Hematopoietic multipotent progenitor cell (in vitro differentiated cells): ENCODE measurements at regions not wholly inside any gene's neighbourhood (a gene's known extent, or its start where the extent isn't known, plus 50 kb on each side); places are given as distances from the start of the nearest gene placed in this dataset.

Experiments
- DNase-seq, 3 donors: peaks; one replicate each; pipeline ENCODE4 v3.0.0-alpha.2; 2011 to 2015; ENCODE audit warnings: low read depth in 2 of 3, low spot score in 2 of 3

DNA sequence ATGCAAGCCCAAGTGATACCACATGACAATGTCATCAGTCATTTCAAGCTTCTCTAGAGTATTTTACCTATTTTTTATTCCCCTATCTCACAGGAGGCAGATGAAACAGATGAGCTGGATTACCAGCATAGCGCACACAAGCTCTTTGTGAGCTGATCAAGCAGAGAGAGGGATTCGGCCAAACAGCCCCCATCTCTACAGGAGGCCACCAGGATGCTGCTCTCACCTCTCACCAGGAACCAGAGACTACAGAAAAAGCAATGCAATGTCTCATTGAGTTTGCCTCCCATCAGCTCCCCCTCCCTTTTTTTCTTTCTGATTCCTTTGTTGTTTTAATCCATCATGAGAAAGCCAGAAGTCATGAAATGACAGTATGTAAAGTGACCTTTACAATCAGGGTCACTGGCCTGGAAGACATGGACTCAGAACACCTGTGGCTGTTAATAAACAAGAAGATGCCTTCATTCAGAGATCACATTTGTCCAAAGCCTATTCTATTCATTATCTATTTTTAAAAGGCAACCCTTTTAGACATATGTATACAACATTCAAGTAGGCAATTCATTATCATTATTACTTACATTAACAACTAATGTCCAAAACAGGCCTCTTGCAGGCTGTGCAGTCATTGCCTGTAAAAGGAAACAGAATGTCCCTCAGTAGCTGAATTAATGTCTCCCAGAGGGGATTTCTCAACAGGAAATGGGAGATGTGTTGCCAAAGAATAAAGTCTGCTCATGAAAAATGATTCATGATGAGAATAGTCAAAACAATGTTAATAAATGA is 656.6 kb downstream of the TBC1D4 start:
- no peak for DNase-seq

DNA sequence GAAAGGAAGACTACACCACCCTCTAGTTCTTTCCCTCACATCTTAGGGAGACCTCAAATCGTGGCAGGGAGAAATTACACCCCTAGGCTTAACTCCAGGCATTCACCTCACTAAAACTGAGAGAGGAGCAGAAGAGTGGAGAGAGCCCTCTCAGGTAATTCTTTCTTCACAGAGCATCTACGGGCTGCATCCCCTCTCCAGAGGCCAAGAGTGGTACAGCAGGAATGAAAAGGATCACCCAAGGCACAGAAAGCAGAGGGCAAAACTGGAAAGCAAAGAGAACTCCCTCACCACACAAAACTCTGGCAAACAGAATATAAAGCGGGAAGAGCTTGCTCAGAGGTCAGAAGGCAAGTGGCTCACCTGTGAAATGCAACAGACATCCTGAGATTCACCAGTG is 661.2 kb downstream of the TBC1D4 start:
- DNase-seq: no peak

DNA sequence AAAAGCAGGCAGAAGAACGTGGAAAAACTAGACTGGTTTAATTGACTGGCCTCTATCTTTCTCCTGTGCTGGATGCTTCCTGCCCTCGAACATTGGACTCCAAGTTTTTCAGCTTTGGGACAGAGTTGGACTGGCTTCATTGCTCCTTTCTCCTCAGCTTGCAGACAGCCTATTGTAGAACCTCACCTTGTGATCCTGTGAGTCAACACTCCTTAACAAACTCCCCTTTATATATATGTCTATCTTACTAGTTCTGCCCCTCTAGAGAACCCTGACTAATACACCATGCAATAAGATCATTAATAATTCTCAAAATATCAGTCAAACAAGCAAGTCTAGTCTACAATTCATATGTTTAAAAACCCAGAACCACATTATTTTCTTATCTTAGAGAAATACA is 662.4 kb downstream of the TBC1D4 start:
- no peak for DNase-seq

DNA sequence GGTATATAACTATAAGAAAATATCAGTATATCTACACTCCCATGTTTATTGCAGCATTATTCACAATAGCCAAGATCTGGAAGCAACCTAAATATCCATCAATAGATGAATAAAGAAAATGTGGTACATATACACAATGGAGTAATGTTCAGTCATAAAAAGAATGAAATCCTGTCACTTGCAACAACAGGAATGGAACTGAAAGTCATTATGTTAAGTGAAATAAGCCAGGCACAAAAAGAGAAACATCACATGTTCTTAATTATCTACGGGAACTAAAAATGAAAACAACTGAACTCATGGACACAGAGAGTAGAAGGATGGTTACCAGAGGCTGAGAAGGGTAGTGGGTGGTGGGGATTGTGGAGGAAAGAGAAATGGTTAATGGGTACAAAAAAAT is 665.2 kb downstream of the TBC1D4 start:
- no peak for DNase-seq

DNA sequence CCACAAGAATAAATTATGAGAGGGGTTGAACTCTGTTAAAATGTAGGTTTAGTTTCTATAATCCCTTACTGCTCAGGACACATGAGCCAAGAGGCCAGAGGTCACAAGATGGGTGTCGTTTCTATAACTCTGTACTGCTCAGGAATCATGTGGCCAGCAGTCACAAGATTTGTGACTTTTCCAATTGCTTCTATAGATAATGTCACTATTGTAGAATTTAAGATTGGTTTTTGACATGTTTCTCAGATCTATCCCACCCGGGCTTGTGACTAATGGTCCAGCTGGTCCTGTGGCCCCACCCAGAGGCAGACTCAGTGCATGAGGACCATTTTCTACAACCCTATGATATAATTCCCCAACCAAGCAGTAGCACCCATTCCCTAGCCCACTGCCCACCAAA is 662.0 kb upstream of the KLF12 start:
- DNase-seq: no peak

DNA sequence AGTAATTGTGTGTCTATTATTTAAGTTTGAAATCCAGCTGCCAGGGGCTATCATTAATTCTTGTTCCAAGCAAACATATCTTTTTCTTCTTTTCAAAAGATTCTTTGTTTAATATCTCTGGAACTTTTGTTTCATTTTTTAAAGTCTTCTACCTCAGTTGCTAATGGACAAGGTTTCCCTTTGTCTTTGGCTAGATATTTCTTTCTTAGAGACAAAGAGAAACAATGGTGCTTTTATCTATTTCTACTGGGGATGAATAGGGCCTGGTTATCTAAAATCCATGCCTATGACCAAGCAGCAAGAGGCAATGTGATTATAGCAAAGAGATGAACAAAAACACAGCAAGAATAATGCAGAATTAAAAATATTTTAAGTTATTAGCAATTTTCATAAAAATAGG is 661.3 kb upstream of the KLF12 start:
- DNase-seq: no peak

DNA sequence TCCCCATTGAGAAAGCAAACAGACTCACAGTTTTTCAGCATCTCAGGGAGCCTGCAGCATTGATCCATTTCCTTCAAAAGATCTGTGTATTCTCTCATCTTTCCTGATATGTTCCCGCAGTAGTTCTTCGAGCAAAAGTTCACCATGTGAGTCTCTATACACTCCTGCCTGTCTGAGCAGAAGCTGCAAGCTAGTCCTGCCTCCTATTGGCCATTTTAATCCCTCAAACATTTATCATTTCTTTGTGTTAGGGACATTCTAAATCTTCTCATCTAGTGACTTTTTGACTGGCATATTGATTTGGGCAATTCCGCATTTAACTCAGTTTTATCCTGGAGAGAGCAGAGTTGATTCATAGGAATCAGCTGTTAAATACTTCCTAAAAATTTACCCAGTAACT is 660.4 kb upstream of the KLF12 start:
- DNase-seq: no peak

DNA sequence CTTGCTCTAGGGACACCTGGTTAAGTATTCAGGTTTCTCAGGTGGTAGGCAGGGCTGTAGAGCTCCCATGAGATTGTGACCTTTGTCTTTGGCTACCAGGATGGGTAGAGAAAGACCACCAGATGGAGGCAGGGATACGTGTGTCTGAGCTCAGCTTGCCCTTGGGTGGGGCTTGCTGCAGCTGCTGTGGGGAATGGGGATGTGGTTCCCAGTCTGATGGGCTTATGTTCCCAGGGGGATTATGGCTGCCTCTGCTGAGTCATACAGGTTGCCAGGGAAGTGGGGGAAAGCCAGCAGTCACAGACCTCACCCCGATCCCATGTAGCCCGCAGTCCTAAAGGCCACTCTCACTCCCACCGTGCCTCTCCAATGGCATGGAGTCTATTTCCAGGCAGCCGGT is 659.9 kb upstream of the KLF12 start:
- DNase-seq: no peak

DNA sequence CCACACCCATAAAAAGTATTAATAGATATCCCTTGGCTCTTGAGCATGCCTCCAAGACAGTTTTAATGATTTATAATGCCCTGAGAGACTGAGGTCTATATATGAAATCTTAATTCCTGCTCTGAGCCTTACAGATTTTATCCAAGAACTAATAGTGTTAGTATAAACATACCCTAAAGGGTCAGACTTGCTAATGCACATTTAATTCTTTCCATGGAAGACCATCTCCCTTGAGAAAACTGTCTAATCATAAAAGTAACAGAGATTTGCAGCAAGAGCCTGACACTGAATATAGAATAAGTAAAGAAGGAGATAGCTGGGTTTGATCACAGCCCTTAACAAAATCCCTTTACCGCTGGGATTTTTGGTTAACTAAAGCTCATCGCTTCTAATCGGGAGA is 650.8 kb upstream of the KLF12 start:
- no peak for DNase-seq

DNA sequence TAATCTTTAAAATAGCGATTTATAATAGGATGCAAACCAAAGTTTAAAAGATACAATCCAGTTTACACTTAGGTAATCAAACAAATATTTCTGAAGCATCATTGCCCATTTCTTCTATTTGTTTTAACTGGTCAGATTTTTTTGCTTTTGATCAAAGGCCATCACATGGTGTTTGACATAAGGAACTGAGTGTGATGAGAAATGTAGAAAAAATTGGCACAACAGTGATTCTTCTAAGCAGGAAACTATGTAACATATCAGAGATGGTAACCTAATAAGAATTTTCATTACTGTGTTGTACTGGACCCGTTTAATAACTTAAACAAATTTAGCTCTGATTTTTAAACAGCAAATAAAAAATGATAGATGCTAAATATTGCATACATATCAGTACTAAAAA is 644.7 kb upstream of the KLF12 start:
- no peak for DNase-seq

DNA sequence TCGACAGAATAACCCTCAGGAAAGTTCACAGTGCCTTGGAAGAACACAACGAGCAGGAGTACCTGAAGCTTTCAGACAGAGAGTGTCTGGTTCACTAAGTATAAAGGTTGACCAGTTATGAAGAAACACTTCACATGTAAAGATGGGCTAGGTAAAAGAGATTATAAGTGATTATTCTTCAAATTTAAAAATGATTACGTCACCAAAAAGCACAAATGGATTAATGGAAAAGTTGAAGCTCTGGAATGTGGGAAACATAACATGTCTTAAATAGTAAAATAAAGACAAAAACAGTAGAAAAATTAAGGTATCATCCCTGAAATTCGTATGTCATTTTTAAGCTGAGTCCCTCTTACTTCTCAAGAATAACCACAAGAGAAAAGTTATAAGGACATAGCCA is 643.9 kb upstream of the KLF12 start:
- no peak for DNase-seq

DNA sequence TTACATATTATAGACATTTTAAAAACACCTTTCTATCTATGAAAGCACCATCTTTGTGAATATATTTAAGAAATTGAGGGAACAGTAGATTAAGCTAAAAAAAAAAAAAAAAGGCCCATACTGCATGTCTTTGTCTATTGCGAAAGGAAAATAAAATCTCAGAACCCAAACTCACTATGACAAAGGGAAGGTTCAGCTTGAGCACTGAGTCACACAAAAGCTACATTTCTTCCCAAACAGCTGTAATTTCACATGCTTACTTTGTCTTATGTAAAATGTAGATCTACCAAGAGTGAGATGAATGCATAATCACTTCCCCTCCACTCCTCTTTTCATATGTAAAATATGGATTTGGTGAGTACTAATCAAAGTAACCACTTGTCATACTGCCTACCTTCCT is 640.1 kb upstream of the KLF12 start:
- no peak for DNase-seq

DNA sequence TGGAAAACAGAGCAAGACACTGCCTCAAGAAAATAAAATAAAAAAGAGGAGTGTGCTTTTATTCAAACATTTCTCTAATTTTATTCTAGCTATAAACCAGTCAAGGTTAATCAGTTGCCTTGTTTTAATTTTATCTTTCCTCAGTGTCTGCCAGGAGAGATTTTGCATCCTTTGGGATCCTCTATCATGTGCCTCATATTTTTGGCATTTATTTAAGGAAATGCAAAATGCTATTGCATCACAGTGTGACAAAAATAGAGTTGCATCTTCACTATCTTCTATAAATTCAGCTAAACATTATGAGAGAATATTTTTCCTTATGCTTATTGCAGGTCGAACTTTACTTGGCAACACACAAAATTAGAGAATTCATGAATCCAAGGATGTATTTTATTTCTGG is 639.0 kb upstream of the KLF12 start:
- no peak for DNase-seq

DNA sequence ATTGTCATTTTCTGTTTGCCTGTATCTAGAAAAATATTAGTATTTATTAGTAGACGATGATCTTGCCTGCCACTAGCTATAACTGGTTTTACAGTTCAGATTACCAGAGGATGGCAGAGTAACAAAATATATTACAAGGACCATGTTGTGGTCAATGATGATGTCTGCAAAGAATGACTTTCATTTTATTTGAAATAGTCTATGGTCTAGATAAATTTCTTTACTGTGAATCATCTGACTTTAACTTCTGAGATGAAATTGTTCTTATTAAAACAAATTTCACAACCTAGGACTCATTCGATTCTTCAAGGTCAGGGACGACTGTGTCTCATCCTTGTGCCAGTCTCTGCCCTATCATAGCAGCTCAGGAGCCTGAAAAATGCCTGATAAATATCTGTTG is 637.8 kb upstream of the KLF12 start:
- DNase-seq: no peak

DNA sequence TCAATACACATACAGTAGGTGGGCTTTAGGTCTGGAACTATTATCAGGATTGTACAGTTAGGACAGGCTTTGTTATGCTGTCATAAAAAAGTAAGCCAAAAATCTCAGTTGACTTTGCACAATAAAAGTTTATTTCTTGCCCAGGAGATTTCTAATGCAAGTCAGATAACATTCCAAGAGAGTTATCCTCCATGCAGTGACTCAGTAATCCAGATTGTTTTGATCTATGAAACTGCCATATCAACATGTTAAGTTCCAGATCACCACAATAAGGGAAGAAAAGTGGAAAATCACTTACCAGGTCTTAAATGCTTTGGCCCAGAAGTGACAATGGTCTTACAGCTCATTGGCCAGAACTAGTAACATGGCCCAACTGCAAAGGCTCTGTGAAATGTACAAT is 636.2 kb upstream of the KLF12 start:
- no peak for DNase-seq

DNA sequence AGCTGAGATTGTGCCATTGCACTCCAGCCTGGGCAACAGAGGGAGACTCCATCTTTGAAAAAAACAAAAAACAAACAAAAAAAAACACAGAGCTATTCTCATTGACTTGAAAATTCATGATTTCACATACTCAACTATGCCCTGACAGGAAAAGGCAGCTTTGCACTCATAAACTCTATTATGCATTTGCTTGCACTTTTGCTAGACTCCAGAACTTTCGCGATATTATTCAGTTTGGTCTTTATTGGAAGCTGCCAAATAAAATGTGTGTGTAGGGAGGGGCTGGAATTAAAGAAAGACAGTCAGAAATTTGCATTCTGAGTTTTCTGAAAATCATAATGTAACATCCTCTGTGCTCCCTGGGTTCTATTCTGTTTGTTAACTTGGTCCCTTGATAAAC is 635.1 kb upstream of the KLF12 start:
- DNase-seq: no peak

DNA sequence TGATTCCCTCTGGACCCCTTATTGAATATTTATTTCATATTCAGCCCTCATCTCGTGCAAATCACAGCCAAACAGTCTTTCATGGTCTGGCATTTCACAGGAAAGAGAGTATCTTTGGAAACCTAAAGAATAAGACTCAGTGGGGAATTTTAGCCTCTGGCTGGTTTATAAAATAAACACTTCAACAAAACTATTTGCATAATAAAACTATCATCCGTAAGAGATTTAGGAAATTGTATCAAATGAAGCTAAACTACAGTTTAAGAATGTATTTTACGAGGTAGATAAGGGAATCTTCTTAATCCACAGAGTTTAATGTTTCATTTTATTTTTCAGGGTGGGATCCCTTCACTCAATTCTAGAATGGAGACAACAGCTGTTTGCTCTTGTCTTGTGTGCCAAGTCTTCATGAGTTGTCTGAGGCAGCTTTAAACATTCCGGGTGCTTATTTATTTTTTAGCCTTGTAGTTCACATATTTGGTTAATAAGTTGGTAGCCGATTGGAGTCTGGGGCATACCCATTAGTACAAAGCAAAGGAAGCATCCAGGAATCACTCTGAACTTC is 634.4 kb upstream of the KLF12 start:
- DNase-seq: no peak

DNA sequence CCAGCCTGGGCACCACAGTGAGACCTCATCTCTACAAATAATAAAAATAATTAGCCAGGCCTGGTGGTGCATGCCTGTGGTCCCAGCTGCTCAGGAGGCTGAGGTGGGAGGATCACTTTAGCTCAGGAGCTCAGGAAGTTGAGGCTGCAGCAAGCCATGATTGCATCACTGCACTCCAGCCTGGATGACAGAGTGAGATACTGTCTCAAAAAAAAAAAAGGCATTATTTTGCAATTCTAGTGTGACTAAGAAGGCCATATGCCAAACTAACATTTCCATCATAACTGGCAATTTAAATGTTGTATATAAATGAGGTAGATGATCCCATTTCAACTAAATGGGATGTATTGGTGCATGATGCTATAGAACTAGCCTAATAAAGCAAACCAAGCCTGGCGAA is 632.8 kb upstream of the KLF12 start:
- DNase-seq: no peak

DNA sequence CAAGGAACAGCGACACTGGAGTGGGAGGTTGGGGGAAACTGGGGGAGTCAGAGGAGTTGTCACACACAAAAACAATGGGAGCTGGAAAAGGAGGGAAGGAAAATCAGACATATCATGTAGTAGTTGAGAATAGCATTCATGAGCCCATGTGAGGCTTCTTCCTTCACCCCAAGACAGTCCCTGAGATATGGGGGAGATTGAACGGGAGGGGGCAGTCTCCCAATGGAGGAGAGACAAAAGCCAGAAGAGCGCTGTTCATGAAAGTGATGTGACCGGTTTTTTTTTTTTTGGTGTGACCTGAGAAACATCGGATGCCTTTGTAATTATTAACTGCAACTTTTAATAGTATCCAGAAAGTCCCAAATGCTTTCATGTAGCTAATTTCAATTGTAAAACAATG is 631.8 kb upstream of the KLF12 start:
- no peak for DNase-seq

DNA sequence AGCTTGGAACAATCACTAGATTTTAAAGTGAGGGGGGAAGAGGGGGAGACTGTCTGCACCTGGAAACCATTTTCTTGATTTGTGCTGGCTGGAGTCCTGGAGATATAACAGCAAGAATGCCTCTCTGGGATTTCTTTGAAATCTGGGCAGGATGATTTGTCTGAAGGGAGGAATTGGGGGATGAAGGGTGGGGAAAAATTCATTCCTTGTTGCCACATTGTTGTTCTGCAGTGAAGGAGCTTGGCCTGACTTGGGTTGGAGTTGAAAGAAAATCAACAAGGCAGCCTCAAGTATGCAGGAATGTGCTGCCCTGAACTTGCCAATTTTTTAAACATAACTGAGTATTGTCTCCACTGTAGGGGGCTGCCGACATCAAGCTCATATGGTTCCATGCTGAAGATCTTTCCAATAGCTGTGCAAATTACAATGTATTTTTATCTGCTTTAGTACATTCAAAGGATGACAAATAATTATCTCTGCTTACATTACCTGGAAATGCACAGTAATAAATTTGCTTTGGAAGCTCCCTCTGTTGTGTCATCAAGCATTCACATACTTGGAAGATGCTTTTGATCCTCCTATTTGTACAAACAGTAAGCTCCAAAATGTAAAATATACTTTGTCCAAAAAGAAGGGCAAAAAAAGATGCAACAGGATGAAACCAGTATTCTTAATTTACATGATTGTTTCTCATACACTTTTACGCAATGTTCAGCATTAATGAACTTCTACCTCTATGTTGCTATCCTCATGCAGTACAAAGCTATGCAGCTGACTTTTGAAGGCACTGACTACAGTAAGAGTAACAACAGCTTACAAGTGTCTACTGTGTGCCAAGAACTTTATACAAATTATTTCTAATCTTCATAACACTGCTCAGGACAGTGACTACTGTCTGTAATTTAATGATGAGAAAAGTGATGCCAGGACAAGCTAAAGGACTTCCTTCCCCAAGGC is 627.9 kb upstream of the KLF12 start:
- DNase-seq: no peak

DNA sequence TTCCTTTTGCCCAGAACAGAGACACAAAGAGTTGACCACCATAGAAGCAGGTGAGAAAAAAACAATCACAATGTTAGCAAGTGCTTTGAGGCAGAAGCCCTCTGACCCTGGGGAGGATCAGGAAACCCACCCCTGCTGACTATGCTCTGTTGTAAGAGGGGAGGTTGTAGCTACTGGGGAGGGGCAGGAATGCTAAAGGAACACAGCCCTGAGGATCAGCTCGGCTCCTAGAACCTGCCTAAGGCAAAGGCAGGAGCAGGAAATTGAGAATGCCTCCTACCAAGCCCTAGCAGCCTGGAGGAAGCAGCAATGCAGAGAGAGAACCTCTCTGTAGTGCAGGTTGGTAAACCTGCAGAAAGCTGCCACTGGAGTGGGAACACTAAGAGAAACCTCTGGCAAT is 624.0 kb upstream of the KLF12 start:
- no peak for DNase-seq

DNA sequence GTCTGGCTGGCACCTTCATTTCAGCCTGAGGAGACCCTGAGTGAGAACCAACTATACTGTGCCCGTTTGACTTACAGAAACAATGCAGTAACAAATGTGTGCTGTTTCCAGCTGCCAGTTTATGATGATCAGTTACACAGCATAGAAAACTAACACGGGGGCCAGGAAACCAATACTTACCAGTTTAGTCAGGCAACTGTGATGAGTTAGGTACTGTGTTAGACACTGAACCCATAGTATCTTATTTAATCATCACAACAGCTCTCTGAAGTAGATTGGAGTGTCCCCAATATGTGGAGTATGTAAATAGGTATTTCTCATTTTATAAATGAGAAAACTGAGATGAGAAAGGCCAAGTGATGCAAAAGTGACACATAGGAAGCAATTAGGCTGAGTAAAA is 620.9 kb upstream of the KLF12 start:
- no peak for DNase-seq
